GM21576 (cell line): ENCODE measurements at regions not wholly inside any gene's neighbourhood (a gene's known extent, or its start where the extent isn't known, plus 50 kb on each side); places are given as distances from the start of the nearest gene placed in this dataset.
"Not testable (repeated sequence)": the region's sequence is repeated elsewhere in the genome, so short reads cannot be mapped to it uniquely, and the experiment has no call there.

Experiments
- ATAC-seq: cut with Tn5 transposase; IDR thresholded peaks from one replicate; pipeline ENCODE4 v1.9.1; 2021; ENCODE audit warnings: mild to moderate bottlenecking, moderate library complexity; ENCODE audit not compliant: unreplicated experiment

DNA sequence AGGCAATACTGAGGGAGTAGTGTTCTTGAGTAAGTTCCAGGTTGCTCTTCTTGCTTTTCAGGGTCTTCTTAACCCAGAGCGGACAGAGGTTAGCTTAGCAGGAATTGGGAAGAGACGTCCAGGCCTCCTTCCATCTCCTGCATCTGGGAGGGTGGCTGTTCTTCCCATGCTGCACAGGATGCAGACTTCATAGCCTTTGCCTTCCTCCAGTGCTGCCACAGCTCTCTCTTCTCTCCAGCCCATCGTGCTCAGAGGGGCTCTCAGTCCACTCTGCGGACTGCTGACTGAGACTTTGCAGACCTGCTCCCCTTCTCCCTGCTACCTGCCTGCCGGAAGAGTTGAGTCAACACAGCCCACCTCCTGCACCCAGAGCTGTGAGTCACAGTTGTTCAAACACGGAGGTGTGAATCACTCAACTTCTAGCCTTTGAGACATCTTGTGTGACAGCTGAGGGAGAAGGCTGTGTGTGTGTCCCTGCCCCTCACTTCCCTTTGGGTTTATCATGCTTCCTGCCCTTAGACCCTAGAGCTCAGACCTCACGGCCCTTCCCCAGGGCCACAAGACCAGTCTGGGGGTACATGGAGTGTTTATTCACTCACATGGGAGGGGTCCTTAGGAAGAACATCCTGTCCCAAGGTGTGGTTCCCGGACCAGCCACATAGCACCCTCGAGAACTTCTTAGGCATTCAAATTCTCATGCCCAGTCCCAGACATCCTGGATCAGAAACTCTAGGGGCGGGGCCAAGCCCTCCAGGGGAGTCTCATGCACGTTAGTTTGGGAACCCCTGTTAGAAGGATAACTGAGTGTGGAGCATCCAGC, 158.3 kb upstream of the CACNA1E start:
- ATAC-seq = no peak

DNA sequence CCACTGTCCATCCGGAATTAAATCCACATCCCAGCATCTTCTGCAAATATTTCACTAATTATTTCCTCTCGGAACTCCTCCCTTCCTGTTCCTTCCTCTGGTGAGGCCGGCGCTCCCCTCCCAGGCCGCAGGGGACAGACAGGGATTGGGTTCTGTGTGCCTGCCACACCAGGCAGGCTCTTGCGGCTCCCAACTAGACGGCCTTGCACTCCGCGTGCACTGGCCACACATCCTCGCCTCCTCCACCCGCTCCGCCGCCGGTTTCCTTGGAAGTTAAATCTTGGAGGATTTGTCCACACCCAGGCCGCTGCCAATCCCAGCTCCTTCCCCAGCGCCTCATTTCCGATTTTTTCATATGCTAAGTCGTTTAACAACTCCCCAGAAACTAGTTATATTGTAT, 157.6 kb upstream of the CACNA1E start:
- ATAC-seq = not testable (repeated sequence)

GRCh38 chr1:181326348-181326747, 157.0 kb upstream of the CACNA1E start:
- no peak for ATAC-seq

DNA sequence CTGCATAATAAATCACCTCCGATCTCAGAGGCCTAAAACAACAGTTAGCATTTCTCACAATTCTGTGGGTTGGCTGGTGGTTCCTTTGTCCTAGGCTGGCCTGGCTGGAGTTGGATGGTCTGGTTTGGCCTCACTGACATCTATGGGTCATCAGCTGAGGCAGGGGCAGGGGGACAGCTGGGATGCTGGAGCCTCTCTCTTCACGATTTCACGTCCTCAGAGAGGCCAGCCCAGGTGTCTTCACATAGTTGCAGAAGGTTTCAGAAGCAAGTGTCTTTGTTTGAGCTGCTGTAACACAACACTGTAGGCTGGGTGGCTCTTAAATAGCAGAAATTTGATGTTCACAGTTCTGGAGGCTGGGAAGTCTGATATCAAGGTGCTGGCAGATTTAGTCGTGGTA, 155.5 kb upstream of the CACNA1E start:
- no peak for ATAC-seq

DNA sequence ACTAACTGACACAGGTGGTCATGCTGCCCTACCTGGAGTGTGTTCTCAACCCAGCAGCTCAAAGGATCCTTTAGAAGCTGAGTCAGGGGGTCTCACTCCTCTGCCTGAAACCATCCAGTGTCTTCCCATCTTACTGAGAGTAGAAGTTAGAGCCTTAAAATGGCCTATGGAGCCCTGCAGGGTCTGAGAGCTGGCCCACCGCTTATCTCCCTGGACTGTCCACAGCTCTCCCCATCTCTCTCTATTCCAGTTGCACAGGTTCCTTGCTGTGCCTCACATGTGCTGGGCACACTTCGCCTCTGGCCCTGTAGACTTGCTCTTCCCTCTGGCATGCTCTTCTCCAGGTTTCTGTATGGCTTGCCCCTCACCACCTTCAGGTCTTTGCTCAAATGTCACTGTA, 148.6 kb upstream of the CACNA1E start:
- no peak for ATAC-seq

GRCh38 chr1:181335631-181336030, 147.7 kb upstream of the CACNA1E start:
- ATAC-seq = no peak

DNA sequence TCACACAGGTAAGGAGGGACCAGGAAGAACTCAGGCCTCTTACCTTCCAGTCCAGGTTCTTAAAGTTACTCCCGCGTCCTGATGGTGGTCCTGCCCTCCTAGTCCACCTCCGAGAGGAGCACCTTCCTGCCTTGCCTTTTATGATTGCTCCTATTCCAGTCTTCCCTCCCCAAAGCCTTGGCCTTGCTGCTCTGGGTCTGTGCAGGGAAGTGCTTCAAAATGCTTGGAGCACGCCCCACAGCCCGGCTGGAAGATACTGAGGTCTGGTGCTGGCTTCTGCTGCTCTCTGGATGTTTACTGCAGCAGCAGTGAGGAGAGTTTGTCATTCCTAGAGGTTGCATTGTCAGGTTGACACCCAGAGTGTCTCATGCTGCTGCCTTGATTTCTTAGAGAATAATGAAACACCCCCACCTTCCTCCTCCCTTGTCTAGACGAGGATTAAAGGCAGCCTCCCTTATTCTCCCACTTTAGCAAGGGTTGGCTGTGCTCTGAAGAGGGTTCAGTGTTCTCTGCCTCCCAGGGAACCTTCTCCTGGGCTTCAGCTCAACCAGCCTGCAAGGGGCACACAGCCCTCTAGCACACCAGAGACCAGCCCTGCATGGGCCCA, 142.2 kb upstream of the CACNA1E start:
- no peak for ATAC-seq

- no peak for ATAC-seq
These were observed 139.2 kb upstream of the CACNA1E start for GRCh38 chr1:181344091-181344490.

GRCh38 chr1:181345146-181345545, 138.2 kb upstream of the CACNA1E start:
- ATAC-seq = no peak

- ATAC-seq = no peak
These were observed 135.6 kb upstream of the CACNA1E start for GRCh38 chr1:181347495-181348390.

GRCh38 chr1:181349512-181349911, 133.8 kb upstream of the CACNA1E start:
- ATAC-seq = no peak

- no peak for ATAC-seq
These were observed 133.2 kb upstream of the CACNA1E start for GRCh38 chr1:181350131-181350530.

GRCh38 chr1:181351740-181352139, 131.6 kb upstream of the CACNA1E start:
- ATAC-seq = no peak

- ATAC-seq = no peak
These were observed 130.6 kb upstream of the CACNA1E start for GRCh38 chr1:181352695-181353094.

- no peak for ATAC-seq
These were observed 129.8 kb upstream of the CACNA1E start for GRCh38 chr1:181353526-181353925.

GRCh38 chr1:181354865-181355264, 128.5 kb upstream of the CACNA1E start:
- ATAC-seq = no peak

- ATAC-seq = no peak
These were observed 126.6 kb upstream of the CACNA1E start for GRCh38 chr1:181356505-181357340.

DNA sequence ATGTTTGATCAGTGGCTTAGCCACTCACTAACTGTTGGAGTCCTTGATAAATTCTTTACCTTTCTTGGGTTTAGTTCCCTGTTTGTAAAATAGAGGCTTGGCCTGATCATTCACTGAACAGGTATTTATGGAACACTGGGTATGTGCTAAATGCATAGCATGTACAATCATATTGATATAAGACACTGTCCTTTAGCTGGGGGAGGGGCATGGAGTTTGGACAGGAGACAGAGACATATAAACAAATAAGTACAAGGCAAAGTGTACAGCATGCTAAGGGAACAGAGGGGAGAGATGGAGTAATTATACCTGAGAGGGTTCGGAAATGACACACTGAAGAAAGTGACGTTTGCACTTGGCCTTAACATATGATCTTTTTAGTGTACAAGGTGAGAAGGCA, 124.3 kb upstream of the CACNA1E start:
- no peak for ATAC-seq

- ATAC-seq = no peak
These were observed 118.5 kb upstream of the CACNA1E start for GRCh38 chr1:181364801-181365200.

- ATAC-seq = no peak
These were observed 116.4 kb upstream of the CACNA1E start for GRCh38 chr1:181366910-181367309.

GRCh38 chr1:181369416-181369815, 113.9 kb upstream of the CACNA1E start:
- ATAC-seq = no peak
